Gastrocnemius medialis (tissue), 4 donors: ENCODE measurements at regions not wholly inside any gene's neighbourhood (a gene's known extent, or its start where the extent isn't known, plus 50 kb on each side); places are given as distances from the start of the nearest gene placed in this dataset.

ENCODE experiments used
- POLR2A ChIP-seq, 2 donors: fragments of 450-650 bp; IDR thresholded peaks; one replicate each; pipeline ENCODE4 v1.6.1; 2017; ENCODE audit warnings: antibody characterized with exemption in 2 of 2, mild to moderate bottlenecking in 2 of 2, moderate library complexity in 2 of 2
- TF ChIP-seq, protein P1 (sequence below), 5 experiments: fragments of 450-650 bp in 3 of 5; fragments of 200-600 bp in 2 of 5; sonication (generic) in 2 of 5; IDR thresholded peaks in 4 of 5; conservative IDR thresholded peaks in 1 of 5; 1 replicate in 4 of 5; 2 replicates in 1 of 5; pipeline ENCODE4 v1.5.1; 2016 to 2019; ENCODE audit warnings: antibody characterized with exemption in 5 of 5, mild to moderate bottlenecking in 3 of 5, moderate library complexity in 3 of 5

DNA sequence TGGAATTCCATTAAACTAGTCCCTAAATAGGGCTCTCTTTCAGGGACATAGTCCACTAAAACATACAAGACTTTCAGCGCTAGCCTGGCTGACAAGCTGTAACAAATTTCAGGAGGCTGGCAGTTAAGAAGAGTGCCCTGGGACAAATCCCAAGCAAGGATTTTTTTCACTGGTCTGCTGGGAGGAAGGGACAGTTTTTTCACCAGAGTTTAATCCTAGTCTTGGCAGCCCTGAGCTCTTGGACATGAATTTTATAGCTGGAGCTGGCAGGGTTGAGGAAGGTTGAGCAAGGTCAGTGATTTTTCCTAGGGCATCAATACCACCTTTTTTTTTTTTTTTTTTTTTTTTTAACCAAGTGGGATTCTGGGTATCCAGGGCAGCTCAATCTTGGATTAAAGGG is 184.4 kb downstream of the SH2D1A start:
- no peak for TF ChIP-seq POLR2A (IDR thresholded peaks at IDR 0.05)
- TF ChIP-seq, protein P1, sequence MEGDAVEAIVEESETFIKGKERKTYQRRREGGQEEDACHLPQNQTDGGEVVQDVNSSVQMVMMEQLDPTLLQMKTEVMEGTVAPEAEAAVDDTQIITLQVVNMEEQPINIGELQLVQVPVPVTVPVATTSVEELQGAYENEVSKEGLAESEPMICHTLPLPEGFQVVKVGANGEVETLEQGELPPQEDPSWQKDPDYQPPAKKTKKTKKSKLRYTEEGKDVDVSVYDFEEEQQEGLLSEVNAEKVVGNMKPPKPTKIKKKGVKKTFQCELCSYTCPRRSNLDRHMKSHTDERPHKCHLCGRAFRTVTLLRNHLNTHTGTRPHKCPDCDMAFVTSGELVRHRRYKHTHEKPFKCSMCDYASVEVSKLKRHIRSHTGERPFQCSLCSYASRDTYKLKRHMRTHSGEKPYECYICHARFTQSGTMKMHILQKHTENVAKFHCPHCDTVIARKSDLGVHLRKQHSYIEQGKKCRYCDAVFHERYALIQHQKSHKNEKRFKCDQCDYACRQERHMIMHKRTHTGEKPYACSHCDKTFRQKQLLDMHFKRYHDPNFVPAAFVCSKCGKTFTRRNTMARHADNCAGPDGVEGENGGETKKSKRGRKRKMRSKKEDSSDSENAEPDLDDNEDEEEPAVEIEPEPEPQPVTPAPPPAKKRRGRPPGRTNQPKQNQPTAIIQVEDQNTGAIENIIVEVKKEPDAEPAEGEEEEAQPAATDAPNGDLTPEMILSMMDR (IDR thresholded peaks at IDR 0.05 in 4 of 5, conservative IDR thresholded peaks at IDR 0.05 in 1 of 5) = no peak
